ENCODE measurements at regions not wholly inside any gene's neighbourhood (a gene's known extent, or its start where the extent isn't known, plus 50 kb on each side); places are given as distances from the start of the nearest gene placed in this dataset.

DNA sequence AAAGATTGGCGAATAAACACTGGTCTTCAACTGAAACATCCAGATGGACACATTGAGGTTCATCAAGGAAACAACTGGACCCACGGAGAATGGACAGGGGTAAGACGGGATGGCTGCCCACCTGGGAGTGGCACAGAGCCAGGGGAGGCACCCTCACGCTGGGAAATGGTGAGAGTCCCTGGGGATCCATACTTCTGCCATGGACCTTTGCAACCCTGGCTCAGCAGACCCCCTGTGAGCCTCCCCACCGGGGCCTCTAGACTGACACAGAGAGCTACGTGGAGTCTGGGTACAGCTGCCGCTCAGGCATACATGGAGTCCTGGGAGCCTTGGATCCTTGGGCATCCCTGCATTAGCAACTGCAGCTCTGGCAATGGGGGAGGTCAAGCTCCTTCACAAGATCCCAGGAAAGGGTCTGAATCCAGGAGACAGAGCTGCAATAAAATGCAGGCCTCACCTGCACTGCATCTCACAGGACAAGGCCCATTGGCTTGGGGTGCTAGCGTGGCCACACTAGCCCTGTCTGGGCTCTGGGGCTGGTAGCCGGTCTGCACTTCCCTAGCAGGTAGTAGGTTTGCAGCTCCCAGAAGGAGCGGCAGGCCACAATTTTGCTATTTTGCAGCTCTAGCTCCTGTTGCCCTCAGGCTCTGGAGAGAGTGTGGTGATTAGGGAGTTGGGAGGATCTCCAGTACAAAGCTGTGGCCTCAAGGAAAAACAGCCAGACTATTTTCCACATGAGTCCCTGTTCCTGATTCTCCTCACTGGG, 496.4 kb upstream of the LRRC4C start:
- DNase-seq (ENCODE audit: low read depth in 4 of 4, low spot score in 3 of 4) = no peak

DNA sequence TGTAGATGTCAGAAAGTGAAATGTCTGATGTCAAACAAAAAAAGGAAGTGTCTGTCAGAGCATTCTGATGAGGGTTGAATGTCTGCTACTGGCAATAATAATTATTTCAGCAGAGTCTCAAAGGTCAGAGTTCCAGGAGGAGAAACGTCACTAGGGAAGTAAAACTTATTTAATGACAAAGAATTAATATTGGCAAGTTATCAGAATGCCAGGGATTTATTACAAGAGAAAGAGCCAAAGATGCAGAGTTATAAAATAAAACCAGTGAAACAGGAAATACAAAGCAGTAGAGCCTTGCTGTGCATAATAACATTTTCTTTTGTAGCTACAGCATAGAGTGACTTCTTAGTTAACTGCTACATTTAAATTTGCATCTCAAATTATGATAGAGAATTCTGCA, 504.0 kb upstream of the LRRC4C start:
- no peak for DNase-seq (ENCODE audit: low read depth in 4 of 4, low spot score in 3 of 4)

- DNase-seq (ENCODE audit: low read depth in 4 of 4, low spot score in 3 of 4) = no peak
Observed at GRCh38 chr11:41970681-41971080, 511.2 kb upstream of the LRRC4C start.

GRCh38 chr11:41971592-41971991, 512.1 kb upstream of the LRRC4C start:
- no peak for DNase-seq (ENCODE audit: low read depth in 4 of 4, low spot score in 3 of 4)

GRCh38 chr11:41978945-41979344, 519.5 kb upstream of the LRRC4C start:
- DNase-seq (ENCODE audit: low read depth in 4 of 4, low spot score in 3 of 4) = no peak

DNA sequence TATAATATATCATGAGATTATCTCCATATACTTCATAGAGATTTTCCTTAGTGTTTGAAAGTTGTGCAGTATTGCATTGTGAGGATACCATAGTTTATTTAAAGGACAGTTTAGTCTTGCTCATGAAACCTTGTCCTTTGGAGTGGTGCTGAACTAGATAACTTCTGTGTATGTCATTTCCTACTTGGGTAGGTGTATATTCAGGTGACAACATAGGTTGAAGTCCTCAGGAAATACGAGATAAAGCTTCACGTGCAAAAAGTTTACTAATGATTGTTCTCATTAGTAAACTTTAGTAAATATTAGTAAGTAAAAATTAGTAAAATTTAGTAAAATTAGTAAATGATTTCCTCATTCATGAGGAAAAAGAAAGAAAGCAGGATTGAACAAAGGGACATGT, 521.3 kb upstream of the LRRC4C start:
- DNase-seq (ENCODE audit: low read depth in 4 of 4, low spot score in 3 of 4) = no peak

- DNase-seq (ENCODE audit: low read depth in 4 of 4, low spot score in 3 of 4) = no peak
Observed at GRCh38 chr11:41982276-41982675, 522.8 kb upstream of the LRRC4C start.

DNA sequence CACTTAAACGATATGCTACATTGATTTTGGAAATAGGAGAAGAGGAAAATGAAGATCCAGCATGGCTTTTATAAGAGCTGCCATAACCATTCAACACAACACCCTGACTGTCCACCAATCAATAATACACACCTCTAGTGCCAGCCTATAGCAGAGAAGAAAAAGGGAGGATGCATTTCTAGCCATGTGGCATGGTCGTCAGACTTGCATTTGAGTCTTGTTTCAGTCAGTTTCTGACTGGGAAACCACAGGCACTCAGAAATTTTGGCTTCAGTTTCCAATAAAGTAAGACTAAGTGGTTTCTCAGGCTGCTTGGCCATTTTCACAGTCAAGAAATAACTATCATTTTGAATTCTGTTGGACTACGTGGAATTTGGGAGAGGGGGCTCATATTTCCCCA, 523.5 kb upstream of the LRRC4C start:
- DNase-seq (ENCODE audit: low read depth in 4 of 4, low spot score in 3 of 4) = no peak

DNA sequence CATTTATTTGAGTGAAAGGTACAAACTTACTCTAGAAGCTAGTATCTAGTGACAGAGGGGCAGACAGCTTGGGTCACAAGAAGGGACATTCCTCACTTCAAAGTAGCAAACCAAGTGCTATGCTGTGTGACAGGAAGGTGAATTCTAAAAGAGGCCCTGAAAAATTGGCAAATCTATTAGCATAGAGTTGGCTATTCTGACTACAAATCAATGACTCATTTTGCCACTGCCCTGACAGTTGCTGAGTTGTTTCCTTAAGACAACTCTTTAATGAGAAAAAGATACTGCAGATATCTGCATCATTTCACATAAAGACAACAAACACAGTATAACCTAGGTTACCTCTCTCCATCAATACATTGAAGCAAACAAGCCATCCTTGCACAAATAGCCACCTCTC, 524.0 kb upstream of the LRRC4C start:
- no peak for DNase-seq (ENCODE audit: low read depth in 4 of 4, low spot score in 3 of 4)

DNA sequence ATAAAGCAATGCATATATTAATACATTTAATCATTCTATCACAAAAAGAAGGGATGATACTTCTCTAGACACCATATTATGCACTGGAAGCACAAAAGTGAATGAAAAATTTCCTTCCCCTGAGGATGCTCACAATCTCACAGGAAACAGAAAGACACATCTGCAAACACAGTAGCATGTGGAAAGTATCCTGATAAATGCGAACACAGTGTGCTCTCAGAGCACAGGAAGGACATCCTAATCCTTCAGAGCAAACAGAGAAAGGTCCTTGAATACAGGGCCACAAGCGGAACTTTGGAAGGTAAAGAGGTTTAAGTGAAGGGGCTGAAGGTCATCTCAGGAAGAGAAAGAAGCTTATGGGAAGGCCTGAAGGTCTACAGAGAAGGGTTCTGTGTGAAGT, 524.6 kb upstream of the LRRC4C start:
- no peak for DNase-seq (ENCODE audit: low read depth in 4 of 4, low spot score in 3 of 4)

DNA sequence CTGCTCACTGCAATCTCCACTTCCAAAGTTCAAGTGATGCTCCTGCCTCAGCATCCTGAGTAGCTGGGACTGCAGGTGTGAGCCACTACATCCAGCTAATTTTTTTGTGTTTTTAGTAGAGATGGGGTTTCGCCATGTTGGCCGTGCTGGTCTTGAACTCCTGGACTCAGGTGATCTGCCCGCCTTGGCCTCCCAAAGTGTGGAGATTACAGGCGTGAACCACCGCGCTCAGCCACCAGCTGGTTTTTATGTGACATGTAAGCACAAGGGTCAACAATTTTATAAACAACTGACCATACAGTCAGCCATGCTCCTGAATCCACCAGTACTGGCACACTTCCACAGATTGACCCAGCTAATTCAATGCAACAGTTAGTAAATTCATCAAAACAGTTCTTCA, 526.3 kb upstream of the LRRC4C start:
- no peak for DNase-seq (ENCODE audit: low read depth in 4 of 4, low spot score in 3 of 4)

- no peak for DNase-seq (ENCODE audit: low read depth in 4 of 4, low spot score in 3 of 4)
Observed at GRCh38 chr11:41988951-41989572, 529.6 kb upstream of the LRRC4C start.

- DNase-seq (ENCODE audit: low read depth in 4 of 4, low spot score in 3 of 4) = no peak
Observed at GRCh38 chr11:41989823-41990380, 530.5 kb upstream of the LRRC4C start.

- no peak for DNase-seq (ENCODE audit: low read depth in 4 of 4, low spot score in 3 of 4)
Observed at GRCh38 chr11:41996533-41996932, 537.1 kb upstream of the LRRC4C start.

DNA sequence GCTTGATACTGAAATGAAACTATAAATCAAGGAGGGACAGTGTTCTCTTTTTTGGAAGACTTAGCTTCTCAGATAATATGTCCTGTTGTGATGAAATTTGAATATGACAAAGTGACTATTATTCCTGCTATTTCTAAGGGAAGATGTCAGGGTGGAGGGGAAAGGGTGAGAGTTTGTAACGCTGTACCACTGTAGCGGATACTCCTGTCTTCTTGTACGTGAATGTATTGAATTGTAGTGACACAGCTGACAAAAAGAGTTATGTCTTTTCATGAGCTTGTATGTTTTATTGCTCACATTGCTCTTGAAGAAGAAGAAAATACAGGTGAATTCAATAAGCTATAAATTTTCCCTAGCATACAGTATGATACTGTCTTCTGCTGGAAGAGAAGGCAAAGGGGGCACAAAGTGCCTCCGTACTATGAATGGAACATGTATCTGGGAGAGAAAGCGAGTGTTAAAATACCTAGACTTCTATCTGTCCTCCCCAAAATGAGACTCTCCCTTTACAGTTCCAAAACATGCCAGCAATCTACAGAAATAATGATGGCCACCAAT, 538.5 kb upstream of the LRRC4C start:
- no peak for DNase-seq (ENCODE audit: low read depth in 4 of 4, low spot score in 3 of 4)

GRCh38 chr11:41999066-41999465, 539.6 kb upstream of the LRRC4C start:
- DNase-seq (ENCODE audit: low read depth in 4 of 4, low spot score in 3 of 4) = no peak

GRCh38 chr11:42003801-42004200, 544.3 kb upstream of the LRRC4C start:
- DNase-seq (ENCODE audit: low read depth in 4 of 4, low spot score in 3 of 4) = no peak

GRCh38 chr11:42006766-42007165, 547.3 kb upstream of the LRRC4C start:
- DNase-seq (ENCODE audit: low read depth in 4 of 4, low spot score in 3 of 4) = no peak

GRCh38 chr11:42012271-42012670, 552.8 kb upstream of the LRRC4C start:
- no peak for DNase-seq (ENCODE audit: low read depth in 4 of 4, low spot score in 3 of 4)

GRCh38 chr11:42013656-42014201, 554.3 kb upstream of the LRRC4C start:
- no peak for DNase-seq (ENCODE audit: low read depth in 4 of 4, low spot score in 3 of 4)

DNA sequence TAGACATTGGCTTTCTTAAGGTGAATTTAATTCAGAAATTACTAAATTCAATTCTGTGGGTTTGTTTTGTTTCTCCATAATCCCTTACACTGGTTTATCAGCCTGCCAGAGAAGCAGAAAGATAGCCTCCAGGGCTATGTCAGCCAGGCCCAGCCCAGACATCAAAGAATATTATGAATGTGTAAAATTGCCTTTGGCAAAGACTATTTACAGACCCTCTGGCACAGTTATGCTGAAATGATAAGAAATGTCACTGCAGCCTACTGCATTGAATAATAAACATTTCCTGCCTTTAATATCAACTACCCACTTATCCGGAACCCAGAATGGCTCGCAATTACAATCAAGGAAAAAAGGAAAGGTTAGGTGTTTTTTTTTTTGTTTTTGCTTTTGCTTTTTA, 562.5 kb upstream of the LRRC4C start:
- no peak for DNase-seq (ENCODE audit: low read depth in 4 of 4, low spot score in 3 of 4)

DNA sequence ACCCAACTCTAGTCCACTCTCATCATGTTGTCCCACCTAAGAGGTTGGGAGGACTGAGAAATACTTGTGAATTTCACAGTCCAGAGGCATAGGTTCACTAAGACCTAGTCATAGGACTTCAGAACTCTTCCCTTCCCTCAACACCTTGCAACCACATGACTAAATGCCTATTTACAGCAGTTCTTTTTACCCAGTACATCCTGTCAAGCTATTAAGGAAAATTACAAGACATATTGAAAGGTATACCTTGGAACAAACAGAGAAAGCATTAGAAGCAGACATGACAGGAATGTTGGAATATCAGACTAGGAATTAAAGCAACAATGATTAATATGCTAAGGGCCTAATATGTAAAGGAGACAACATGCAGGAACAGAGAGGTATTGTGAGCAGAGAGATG, 563.8 kb upstream of the LRRC4C start:
- DNase-seq (ENCODE audit: low read depth in 4 of 4, low spot score in 3 of 4) = no peak

All from right renal pelvis (tissue), 4 donors.